Heart left ventricle (tissue), 16 donors: ENCODE measurements at regions not wholly inside any gene's neighbourhood (a gene's known extent, or its start where the extent isn't known, plus 50 kb on each side); places are given as distances from the start of the nearest gene placed in this dataset.

Experiments used
- ATAC-seq, 4 donors: fragments of 200-7000 bp; cut with Tn5 transposase; one replicate each; pipeline ENCODE4 v1.9.1; 2020 to 2022; ENCODE audit warnings: moderate library complexity in 4 of 4, mild to moderate bottlenecking in 3 of 4, moderate number of reproducible peaks in 1 of 4
- DNase-seq, 5 donors: peaks; one replicate each; pipeline ENCODE4 v3.0.0-alpha.2; 2020
- H3K27ac ChIP-seq, 12 donors: fragments of 200-600 bp; sonication (generic) in 4 of 12; one replicate each; pipeline versions ENCODE4 v1.5.0 to v1.8.0; 2016 to 2022; ENCODE audit warnings: mild to moderate bottlenecking in 2 of 12
- H3K27me3 ChIP-seq, 9 donors: fragments of 200-600 bp; sonication (generic) in 2 of 9; one replicate each; pipeline versions ENCODE4 v1.5.1 to v1.8.0; 2016 to 2022; ENCODE audit warnings: mild to moderate bottlenecking in 3 of 9
- H3K36me3 ChIP-seq, 9 donors: fragments of 200-600 bp; sonication (generic) in 2 of 9; one replicate each; pipeline versions ENCODE4 v1.5.0 to v1.8.0; 2018 to 2022; ENCODE audit warnings: mild to moderate bottlenecking in 2 of 9
- H3K4me1 ChIP-seq, 12 donors: fragments of 200-600 bp; sonication (generic) in 4 of 12; one replicate each; pipeline versions ENCODE4 v1.5.0 to v1.8.0; 2016 to 2022; ENCODE audit warnings: mild to moderate bottlenecking in 3 of 12
- H3K4me3 ChIP-seq, 12 donors: fragments of 200-600 bp; sonication (generic) in 4 of 12; one replicate each; pipeline versions ENCODE4 v1.5.0 to v1.8.0; 2017 to 2022; ENCODE audit warnings: mild to moderate bottlenecking in 9 of 12, moderate library complexity in 4 of 12
- H3K9me3 ChIP-seq, 12 donors: fragments of 200-600 bp; sonication (generic) in 4 of 12; one replicate each; pipeline versions ENCODE4 v1.5.0 to v1.8.0; 2016 to 2022; ENCODE audit warnings: mild to moderate bottlenecking in 1 of 12
- POLR2A ChIP-seq, 2 donors: fragments of 450-650 bp; IDR thresholded peaks; one replicate each; pipeline ENCODE4 v1.6.1; 2017; ENCODE audit warnings: antibody characterized with exemption in 2 of 2, mild to moderate bottlenecking in 2 of 2, moderate library complexity in 2 of 2
- WGBS, 4 donors: extraction: QIAGEN DNeasy Blood & Tissue Kit in 2 of 4; methylation state at CpG; one replicate each; pipeline versions ENCODE4 v1.1.5 to v1.1.7; 2013 to 2018; 5-methylcytosine and 5-hydroxymethylcytosine counted together
- intact Hi-C, 10 donors: fragments of 100-400 bp; cut with DNase I; formaldehyde crosslinking; loops; one replicate each; pipeline versions ENCODE4 v1.11.1 to v1.14.2; 2022
- TF ChIP-seq, protein P1 (sequence below), 12 donors: fragments of 200-600 bp; sonication (generic) in 4 of 12; IDR thresholded peaks; one replicate each; pipeline versions ENCODE4 v1.5.0 to v1.8.0; 2018 to 2022; ENCODE audit warnings: antibody characterized with exemption in 12 of 12, mild to moderate bottlenecking in 5 of 12
- donor health status: ischemic (EF 13 %, LVEDD 7.1; RV severe dilation, severe dysfunction).
- donor health status: healthy with polysubstance abuse.
- donor health status: DM: no; HTN: yes; CAD: no.
- donor health status: DM: no; HTN: no; CAD: no.
- donor health status: ischemic (EF 25% LVEDD 6.9; RV normal size, moderate dysfunction).
- donor health status: ischemic (EF 25% LVEDD 5.7; RV mildly dilated, moderate dysfunction).
- donor health status: healthy.
- donor health status: DM: yes; HTN: yes; CAD: no.
- donor health status: ischemic (EF 35%, LVEDD 5.7; RV mildly dilated, moderate dysfunction).
- donor health status: nonischemic (EF 11% LVEDD 7.7; RV severe dilation, severe dysfunction).
- donor health status: DM: yes; HTN: yes; CAD: no.
- donor health status: PGD.
- donor health status: ischemic (EF 29% LVEDD 5.4; RV normal size, mild dysfunction).
- donor health status: nonischemic (EF 23%, LVEDD 6.1; RV moderate dilation, normal function).

DNA sequence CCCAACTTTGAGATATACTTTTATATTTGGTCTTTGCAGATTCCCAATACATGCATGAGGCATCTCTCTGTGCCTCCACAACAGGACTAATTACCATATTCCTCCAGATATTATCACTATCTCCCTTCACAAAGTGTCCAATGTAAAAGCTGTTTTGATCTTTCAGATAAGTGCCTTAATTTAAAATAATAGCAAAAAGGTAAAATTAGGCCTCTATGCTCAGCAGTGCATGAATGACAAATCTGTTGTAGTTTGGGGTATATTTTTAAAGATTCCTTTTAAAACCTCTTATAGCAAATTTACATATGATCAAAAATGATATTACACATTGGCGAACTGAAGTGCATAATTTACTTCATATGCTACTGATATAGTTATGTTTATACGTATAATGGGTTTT lies 369.2 kb upstream of the CCNH start:
- no peak for DNase-seq
- Histone ChIP-seq H3K4me3 (no peak overlapping the region), H3K27ac (no peak overlapping the region), H3K27me3 (peaks cover 0 to 82% (median 34%) of the 10 kb centered on the region in 9 donors), H3K9me3 (no peaks in the 10 kb centered on the region), H3K36me3 (no peaks in the 10 kb centered on the region), H3K4me1 (no peaks in the 10 kb centered on the region)
- no peak for TF ChIP-seq POLR2A (IDR thresholded peaks at IDR 0.05)
- TF ChIP-seq, protein P1, sequence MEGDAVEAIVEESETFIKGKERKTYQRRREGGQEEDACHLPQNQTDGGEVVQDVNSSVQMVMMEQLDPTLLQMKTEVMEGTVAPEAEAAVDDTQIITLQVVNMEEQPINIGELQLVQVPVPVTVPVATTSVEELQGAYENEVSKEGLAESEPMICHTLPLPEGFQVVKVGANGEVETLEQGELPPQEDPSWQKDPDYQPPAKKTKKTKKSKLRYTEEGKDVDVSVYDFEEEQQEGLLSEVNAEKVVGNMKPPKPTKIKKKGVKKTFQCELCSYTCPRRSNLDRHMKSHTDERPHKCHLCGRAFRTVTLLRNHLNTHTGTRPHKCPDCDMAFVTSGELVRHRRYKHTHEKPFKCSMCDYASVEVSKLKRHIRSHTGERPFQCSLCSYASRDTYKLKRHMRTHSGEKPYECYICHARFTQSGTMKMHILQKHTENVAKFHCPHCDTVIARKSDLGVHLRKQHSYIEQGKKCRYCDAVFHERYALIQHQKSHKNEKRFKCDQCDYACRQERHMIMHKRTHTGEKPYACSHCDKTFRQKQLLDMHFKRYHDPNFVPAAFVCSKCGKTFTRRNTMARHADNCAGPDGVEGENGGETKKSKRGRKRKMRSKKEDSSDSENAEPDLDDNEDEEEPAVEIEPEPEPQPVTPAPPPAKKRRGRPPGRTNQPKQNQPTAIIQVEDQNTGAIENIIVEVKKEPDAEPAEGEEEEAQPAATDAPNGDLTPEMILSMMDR (IDR thresholded peaks at IDR 0.05): no peak
- WGBS, 4 donors: 92 to 95% (median 94%) methylated on average over 2 of the region's 2 CpGs
- intact Hi-C loops: loop anchor here (1.0 to 10.0 kb wide), 10 partner anchors 360 to 910 kb away; no protein-coding TSS in a partner anchor
- no peak for ATAC-seq

DNA sequence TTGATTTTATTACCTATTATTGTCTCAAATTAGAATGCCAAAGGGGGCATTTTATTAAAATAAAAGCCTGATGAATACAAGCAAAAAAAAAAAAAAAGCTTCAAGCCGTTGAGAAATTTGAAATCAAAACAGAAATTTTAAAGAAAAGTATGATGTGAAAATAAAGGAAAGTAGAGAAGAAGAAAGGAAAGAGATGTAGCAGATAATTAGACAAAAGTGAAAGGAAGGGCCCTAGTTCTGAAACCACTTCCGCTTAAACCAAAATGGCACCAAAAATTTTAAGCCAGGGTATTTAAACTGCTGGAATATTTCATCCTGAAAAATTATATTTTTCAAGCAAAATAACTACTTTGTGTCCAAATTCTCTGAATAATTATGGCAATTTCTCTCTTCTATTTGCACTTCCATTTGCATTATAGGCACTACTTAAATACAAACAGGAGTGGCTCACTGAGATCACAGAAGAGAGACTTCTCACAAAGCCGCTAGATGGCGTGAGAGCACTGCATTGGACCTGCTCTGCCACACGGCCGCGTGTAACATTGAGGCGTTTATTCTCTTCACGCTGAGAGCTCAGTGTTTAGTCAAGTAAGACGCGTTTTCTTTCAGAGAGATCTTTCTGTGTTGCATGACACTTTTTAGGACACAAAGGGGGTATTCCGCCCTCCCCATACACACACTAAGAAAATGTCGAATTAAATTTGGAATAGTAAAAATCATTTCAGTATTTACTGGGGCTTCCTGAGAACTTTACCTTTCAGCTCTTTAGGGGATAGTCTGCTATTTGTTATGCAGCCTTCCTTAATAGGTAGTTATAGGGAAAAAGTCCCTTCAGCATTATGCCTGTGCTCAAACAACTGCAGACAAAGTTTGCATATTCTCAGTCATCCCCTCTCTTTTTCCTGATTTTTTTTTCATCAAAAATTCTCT lies 368.4 kb upstream of the CCNH start:
- WGBS, 4 donors: 10 to 12% (median 11%) methylated on average over 13 of the region's 13 CpGs
- DNase-seq (peak; percentile 76 to 80 (median 76)), ATAC-seq (peak; percentile 91 to 98 (median 96))
- H3K4me1 ChIP-seq: no peaks in the 10 kb centered on the region
- H3K36me3 ChIP-seq: no peaks in the 10 kb centered on the region
- TF ChIP-seq POLR2A (IDR thresholded peaks at IDR 0.05): no peak
- TF ChIP-seq, protein P1 (IDR thresholded peaks at IDR 0.05): peak; percentile 83 to 97 (median 92)
- H3K27me3 ChIP-seq: peaks cover 0 to 78% (median 36%) of the 10 kb centered on the region in 9 donors
- intact Hi-C loops: loop anchor here (1.0 to 10.0 kb wide), 10 partner anchors 361 to 911 kb away; no protein-coding TSS in a partner anchor
- no peak overlapping the region for H3K27ac ChIP-seq
- no peaks in the 10 kb centered on the region for H3K9me3 ChIP-seq
- no peak overlapping the region for H3K4me3 ChIP-seq

DNA sequence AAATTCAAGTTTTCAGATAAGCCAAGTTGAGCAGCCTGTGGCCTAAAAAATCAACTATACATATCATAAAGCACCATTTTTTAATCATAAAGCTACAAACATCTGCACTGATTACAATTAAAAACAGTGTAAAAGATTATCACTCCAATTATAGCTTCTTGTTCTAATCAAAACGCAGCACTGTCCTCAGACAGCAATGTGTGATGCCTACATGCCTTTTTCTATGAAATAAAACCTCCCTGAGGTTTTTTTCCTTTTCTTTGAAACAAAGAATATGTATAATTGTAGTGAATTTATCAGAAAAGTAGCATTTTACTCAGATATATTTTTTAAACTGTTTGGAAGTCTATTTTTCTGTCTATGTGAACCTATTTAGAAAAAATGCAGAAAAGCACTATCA lies 366.1 kb upstream of the CCNH start:
- Histone ChIP-seq H3K27me3 (peaks cover 0 to 61% (median 30%) of the 10 kb centered on the region in 9 donors), H3K4me1 (no peaks in the 10 kb centered on the region), H3K4me3 (no peak overlapping the region), H3K9me3 (no peaks in the 10 kb centered on the region), H3K27ac (no peak overlapping the region), H3K36me3 (no peaks in the 10 kb centered on the region)
- WGBS, 4 donors: 54 to 65% (median 59%) methylated on average over 1 of the region's 1 CpG
- TF ChIP-seq, protein P1 (IDR thresholded peaks at IDR 0.05): no peak
- no peak for TF ChIP-seq POLR2A (IDR thresholded peaks at IDR 0.05)
- DNase-seq (no peak), ATAC-seq (no peak)
- intact Hi-C loops: loop anchor here in 2 of 10 donors (5.0 to 10.0 kb wide), 2 partner anchors 366 to 913 kb away; no protein-coding TSS in a partner anchor

DNA sequence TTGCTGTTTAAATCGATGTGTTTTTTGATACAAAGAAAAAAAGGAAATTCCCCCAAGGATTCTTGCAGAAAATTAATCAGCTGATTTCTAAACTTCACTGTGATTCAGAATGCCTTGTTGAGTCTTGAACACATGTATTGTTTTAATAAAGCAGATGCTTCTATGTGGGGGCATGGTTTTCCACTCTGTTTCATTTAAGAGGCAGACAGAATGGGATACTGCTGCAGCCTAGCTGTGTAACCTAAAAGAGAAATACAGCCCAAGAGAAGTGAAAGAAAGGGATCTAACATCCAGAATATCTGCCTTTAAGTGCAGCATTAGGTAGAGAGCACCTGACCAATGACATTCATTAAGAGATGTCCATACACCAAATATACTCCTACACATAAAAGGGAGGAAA lies 365.1 kb upstream of the CCNH start:
- DNase-seq: no peak
- Histone ChIP-seq H3K4me1 (no peaks in the 10 kb centered on the region), H3K36me3 (no peaks in the 10 kb centered on the region), H3K27ac (no peak overlapping the region), H3K27me3 (peaks cover 0 to 60% (median 25%) of the 10 kb centered on the region in 9 donors), H3K4me3 (no peak overlapping the region), H3K9me3 (no peaks in the 10 kb centered on the region)
- no peak for TF ChIP-seq POLR2A (IDR thresholded peaks at IDR 0.05)
- TF ChIP-seq, protein P1 (IDR thresholded peaks at IDR 0.05): no peak
- intact Hi-C loops: loop anchor here in 2 of 10 donors (5.0 to 10.0 kb wide), 2 partner anchors 367 to 914 kb away; no protein-coding TSS in a partner anchor
- no peak for ATAC-seq
- WGBS, 4 donors: 66 to 77% (median 67%) methylated on average over 1 of the region's 1 CpG
